OCI-LY1 (cell line): ENCODE measurements at regions not wholly inside any gene's neighbourhood (a gene's known extent, or its start where the extent isn't known, plus 50 kb on each side); places are given as distances from the start of the nearest gene placed in this dataset.

Experiments
- H2AFZ ChIP-seq: fragments of 200-600 bp; sonication (generic), shearing (Covaris generic); 2 replicates; pipeline ENCODE4 v1.6.0; 2014; ENCODE audit warnings: antibody characterized with exemption, mild to moderate bottlenecking, low read length
- H3F3A ChIP-seq: fragments of 200-600 bp; sonication (generic), shearing (Covaris generic); 2 replicates; pipeline ENCODE4 v1.6.0; 2014; ENCODE audit warnings: mild to moderate bottlenecking, antibody characterized with exemption, low read length, moderate library complexity; ENCODE audit not compliant: insufficient read depth
- H3K27ac ChIP-seq: fragments of 200-600 bp; sonication (generic); 2 replicates; pipeline ENCODE4 v1.5.1; 2014; ENCODE audit warnings: low read length, mixed run types, mild to moderate bottlenecking, low read depth; ENCODE audit not compliant: poor library complexity, severe bottlenecking
- H3K27me3 ChIP-seq: fragments of 200-600 bp; sonication (generic); 2 replicates; pipeline ENCODE4 v1.6.0; 2014; ENCODE audit warnings: antibody characterized with exemption, mild to moderate bottlenecking, low read length, moderate library complexity; ENCODE audit not compliant: insufficient read depth
- H3K36me3 ChIP-seq: fragments of 200-600 bp; sonication (generic); 2 replicates; pipeline ENCODE4 v1.6.1; 2014; ENCODE audit warnings: mild to moderate bottlenecking, antibody characterized with exemption, low read length, moderate library complexity, mixed read lengths; ENCODE audit not compliant: insufficient read depth
- H3K4me1 ChIP-seq: fragments of 200-600 bp; sonication (generic); 2 replicates; pipeline ENCODE4 v1.5.1; 2014; ENCODE audit warnings: mild to moderate bottlenecking, low read length, moderate library complexity; ENCODE audit not compliant: insufficient read depth, severe bottlenecking
- H3K4me2 ChIP-seq: fragments of 200-600 bp; sonication (generic), shearing (Covaris generic); 2 replicates; pipeline ENCODE4 v1.6.1; 2014; ENCODE audit warnings: low read length
- H3K4me3 ChIP-seq: fragments of 200-600 bp; sonication (generic); 2 replicates; pipeline ENCODE4 v1.5.1; 2014; ENCODE audit warnings: low read length, low read depth, mild to moderate bottlenecking, mixed read lengths; ENCODE audit not compliant: poor library complexity, severe bottlenecking
- H3K79me2 ChIP-seq: fragments of 200-600 bp; shearing (Covaris generic); 2 replicates; pipeline ENCODE4 v1.6.1; 2016; ENCODE audit warnings: mixed run types, low read length, mixed read lengths; ENCODE audit not compliant: insufficient read depth
- H3K9ac ChIP-seq: fragments of 200-600 bp; sonication (generic), shearing (Covaris generic); 2 replicates; pipeline ENCODE4 v1.6.1; 2014; ENCODE audit warnings: mild to moderate bottlenecking, low read length, mixed read lengths
- H3K9me2 ChIP-seq: fragments of 200-600 bp; sonication (generic), shearing (Covaris generic); 2 replicates; pipeline ENCODE4 v1.6.1; 2014; ENCODE audit warnings: low read depth, mild to moderate bottlenecking, low read length, mixed read lengths
- H3K9me3 ChIP-seq: fragments of 200-600 bp; shearing (Covaris generic); 2 replicates; pipeline ENCODE4 v1.6.1; 2014; ENCODE audit warnings: low read length, mixed read lengths
- H4K20me1 ChIP-seq: fragments of 200-600 bp; sonication (generic), shearing (Covaris generic); 2 replicates; pipeline ENCODE4 v1.6.0; 2016; ENCODE audit warnings: mild to moderate bottlenecking, low read length; ENCODE audit not compliant: insufficient read depth
- EZH2 ChIP-seq: fragments of 200-600 bp; sonication (generic), shearing (Covaris generic); IDR thresholded peaks from 2 replicates; pipeline ENCODE4 v1.8.0; 2017; ENCODE audit warnings: borderline replicate concordance, mixed run types, mild to moderate bottlenecking, antibody characterized with exemption, low read length, moderate library complexity, mixed read lengths
- TF ChIP-seq, protein P1 (sequence below): fragments of 200-600 bp; sonication (generic), shearing (Covaris generic); IDR thresholded peaks from 2 replicates; pipeline ENCODE4 v1.5.1; 2017; ENCODE audit warnings: mild to moderate bottlenecking, antibody characterized with exemption, low read length, moderate library complexity, mixed read lengths

DNA sequence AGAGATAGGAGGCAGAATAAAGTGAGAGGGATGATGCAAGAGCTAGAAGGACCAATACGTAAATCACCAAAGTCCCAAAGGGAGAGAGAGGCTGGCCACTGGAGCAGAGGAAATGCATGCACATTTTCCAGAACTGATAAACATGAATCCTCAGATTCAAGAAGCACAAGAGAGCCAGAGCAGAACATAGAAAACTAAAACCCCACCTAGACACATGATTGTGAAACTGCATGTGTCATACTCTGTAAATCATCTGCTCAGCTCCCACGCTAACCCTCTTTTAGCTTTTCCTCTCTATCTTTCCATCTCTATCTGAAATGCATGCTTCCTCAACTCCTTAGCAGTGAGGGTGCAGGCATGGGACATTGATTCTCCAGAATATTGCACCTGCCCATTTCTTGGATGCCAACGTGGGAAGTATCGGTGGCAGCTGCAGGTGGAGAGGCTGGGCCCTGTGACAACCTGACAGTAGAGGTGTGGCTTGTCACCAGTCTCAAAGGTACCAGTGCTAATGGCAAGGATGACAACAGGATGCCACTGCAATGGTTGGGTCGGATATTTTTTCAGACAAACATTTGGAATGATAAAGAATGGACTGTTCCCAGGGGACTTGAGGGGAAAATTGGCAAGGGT is 89.3 kb upstream of the OTOS start:
- H3K9me3 ChIP-seq, result peaks cover 4% of the 10 kb centered on the region; the same call in 1 of the 2 replicates
- no peaks in the 10 kb centered on the region for H4K20me1 ChIP-seq
- H3K27ac ChIP-seq, result no peak overlapping the region
- no peaks in the 10 kb centered on the region for H3K79me2 ChIP-seq
- no peak for TF ChIP-seq EZH2
- TF ChIP-seq, protein P1, sequence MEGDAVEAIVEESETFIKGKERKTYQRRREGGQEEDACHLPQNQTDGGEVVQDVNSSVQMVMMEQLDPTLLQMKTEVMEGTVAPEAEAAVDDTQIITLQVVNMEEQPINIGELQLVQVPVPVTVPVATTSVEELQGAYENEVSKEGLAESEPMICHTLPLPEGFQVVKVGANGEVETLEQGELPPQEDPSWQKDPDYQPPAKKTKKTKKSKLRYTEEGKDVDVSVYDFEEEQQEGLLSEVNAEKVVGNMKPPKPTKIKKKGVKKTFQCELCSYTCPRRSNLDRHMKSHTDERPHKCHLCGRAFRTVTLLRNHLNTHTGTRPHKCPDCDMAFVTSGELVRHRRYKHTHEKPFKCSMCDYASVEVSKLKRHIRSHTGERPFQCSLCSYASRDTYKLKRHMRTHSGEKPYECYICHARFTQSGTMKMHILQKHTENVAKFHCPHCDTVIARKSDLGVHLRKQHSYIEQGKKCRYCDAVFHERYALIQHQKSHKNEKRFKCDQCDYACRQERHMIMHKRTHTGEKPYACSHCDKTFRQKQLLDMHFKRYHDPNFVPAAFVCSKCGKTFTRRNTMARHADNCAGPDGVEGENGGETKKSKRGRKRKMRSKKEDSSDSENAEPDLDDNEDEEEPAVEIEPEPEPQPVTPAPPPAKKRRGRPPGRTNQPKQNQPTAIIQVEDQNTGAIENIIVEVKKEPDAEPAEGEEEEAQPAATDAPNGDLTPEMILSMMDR, result no peak
- H3K4me3 ChIP-seq, result no peak overlapping the region
- no peak overlapping the region for H3K4me2 ChIP-seq
- no peaks in the 10 kb centered on the region for H3F3A ChIP-seq
- no peak overlapping the region for H3K9ac ChIP-seq
- H2AFZ ChIP-seq, result no peak overlapping the region
- H3K36me3 ChIP-seq, result no peaks in the 10 kb centered on the region
- H3K27me3 ChIP-seq, result no peaks in the 10 kb centered on the region
- no peaks in the 10 kb centered on the region for H3K4me1 ChIP-seq
- H3K9me2 ChIP-seq, result no peaks in the 10 kb centered on the region

DNA sequence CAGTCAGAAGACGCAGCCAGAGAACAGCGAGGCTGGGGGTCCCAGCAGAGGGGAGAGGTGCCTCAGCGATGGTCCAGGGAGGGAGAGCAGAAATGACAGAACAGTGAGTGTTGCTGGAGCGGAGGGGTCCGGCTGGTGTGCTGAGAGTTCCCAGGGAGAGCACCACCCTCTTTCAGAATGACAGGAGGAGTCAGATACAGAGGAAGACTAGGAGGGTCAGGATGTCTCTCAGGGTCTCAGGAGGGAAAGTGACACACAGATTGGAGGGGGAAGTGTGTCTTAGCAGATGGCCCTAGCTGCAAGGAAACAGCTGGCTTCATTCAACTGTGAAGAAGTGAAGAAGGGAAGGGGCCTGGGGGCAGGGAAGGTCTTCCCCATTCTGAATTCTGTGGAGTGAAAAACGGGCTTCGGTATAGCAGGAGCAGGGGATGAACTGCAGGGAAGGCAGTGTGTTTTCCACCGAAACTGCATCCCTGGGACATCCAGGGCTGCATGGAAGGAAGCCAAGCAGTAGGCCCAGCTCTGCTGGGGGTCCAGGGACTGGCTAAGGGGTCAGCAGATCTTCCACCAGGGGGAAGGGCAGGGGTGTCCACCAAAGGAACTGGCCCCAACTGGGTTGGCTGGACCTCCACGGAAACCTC is 90.0 kb upstream of the OTOS start:
- Histone ChIP-seq H4K20me1 (no peaks in the 10 kb centered on the region), H3F3A (no peaks in the 10 kb centered on the region), H3K9me2 (no peaks in the 10 kb centered on the region), H3K79me2 (no peaks in the 10 kb centered on the region), H3K9ac (no peak overlapping the region), H3K27ac (no peak overlapping the region), H3K4me2 (no peak overlapping the region), H2AFZ (no peak overlapping the region), H3K4me3 (no peak overlapping the region), H3K4me1 (no peaks in the 10 kb centered on the region), H3K36me3 (no peaks in the 10 kb centered on the region), H3K9me3 (peaks cover 4% of the 10 kb centered on the region; the same call in 1 of the 2 replicates), H3K27me3 (no peaks in the 10 kb centered on the region)
- no peak for TF ChIP-seq EZH2
- TF ChIP-seq, protein P1, result no peak

DNA sequence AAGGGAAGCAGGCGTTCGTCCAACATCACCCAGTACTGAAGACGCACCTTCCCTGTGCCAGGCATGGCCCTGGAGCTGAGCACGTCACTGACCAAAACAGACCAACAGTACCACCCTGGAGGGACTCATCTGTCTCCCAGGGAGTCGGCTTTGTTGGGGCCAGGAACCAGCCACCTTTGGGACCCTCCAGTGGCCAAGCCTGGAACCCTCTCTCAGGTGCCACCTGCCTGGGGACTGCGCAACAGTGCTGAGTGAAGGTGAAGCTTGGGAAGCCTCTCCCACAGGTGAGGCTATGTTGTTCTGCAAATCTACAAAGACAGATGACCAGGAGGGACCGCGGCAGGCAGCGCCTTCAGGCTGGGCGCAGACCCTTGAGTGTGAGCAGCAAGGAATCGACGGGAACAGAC is 91.4 kb upstream of the OTOS start:
- TF ChIP-seq, protein P1, result no peak
- TF ChIP-seq EZH2, result no peak

More for the DNA sequence above, 91.4 kb upstream of the OTOS start:
- Histone ChIP-seq H3K4me3 (no peak overlapping the region), H3K9me2 (no peaks in the 10 kb centered on the region), H3K9ac (no peak overlapping the region), H3K36me3 (no peaks in the 10 kb centered on the region), H3F3A (no peaks in the 10 kb centered on the region), H3K4me2 (no peak overlapping the region), H3K79me2 (no peaks in the 10 kb centered on the region), H3K9me3 (peaks cover 4% of the 10 kb centered on the region; the same call in 1 of the 2 replicates), H4K20me1 (no peaks in the 10 kb centered on the region), H3K27ac (no peak overlapping the region), H3K4me1 (no peaks in the 10 kb centered on the region), H3K27me3 (no peaks in the 10 kb centered on the region), H2AFZ (no peak overlapping the region)
